H9 (cell line): ENCODE measurements at regions not wholly inside any gene's neighbourhood (a gene's known extent, or its start where the extent isn't known, plus 50 kb on each side); places are given as distances from the start of the nearest gene placed in this dataset.

Source experiments
- DNase-seq: peaks from one replicate; pipeline ENCODE4 v3.0.0-alpha.2; 2017
- H2AFZ ChIP-seq: one replicate; pipeline ENCODE4 v1.6.1; 2013; ENCODE audit warnings: mild to moderate bottlenecking, low read length, control low read depth, moderate library complexity
- H2AK5ac ChIP-seq: 2 replicates; pipeline ENCODE4 v1.6.1; 2013; ENCODE audit warnings: low read length, control low read depth, mixed read lengths; ENCODE audit not compliant: insufficient read length
- H2BK120ac ChIP-seq: one replicate; pipeline ENCODE4 v1.6.1; 2013; ENCODE audit warnings: low read depth, mild to moderate bottlenecking, low read length, control low read depth, inconsistent platforms; ENCODE audit not compliant: poor library complexity, severe bottlenecking
- H2BK12ac ChIP-seq: 2 replicates; pipeline ENCODE4 v1.6.1; 2013; ENCODE audit warnings: low read length, control low read depth, mixed read lengths, low read depth; ENCODE audit not compliant: insufficient read length
- H2BK15ac ChIP-seq: 2 replicates; pipeline ENCODE4 v1.6.1; 2013; ENCODE audit warnings: low read depth, low read length, control low read depth
- H2BK20ac ChIP-seq: one replicate; pipeline ENCODE4 v1.6.1; 2013; ENCODE audit warnings: low read depth, mild to moderate bottlenecking, low read length, control low read depth, inconsistent platforms; ENCODE audit not compliant: poor library complexity, severe bottlenecking
- H2BK5ac ChIP-seq: 2 replicates; pipeline ENCODE4 v1.6.1; 2013; ENCODE audit warnings: low read length, control low read depth, mixed read lengths; ENCODE audit not compliant: insufficient read length
- H3K14ac ChIP-seq: 2 replicates; pipeline ENCODE4 v1.6.1; 2013; ENCODE audit warnings: low read length, control low read depth; ENCODE audit not compliant: insufficient read depth
- H3K18ac ChIP-seq: 2 replicates; pipeline ENCODE4 v1.6.1; 2013; ENCODE audit warnings: low read depth, mild to moderate bottlenecking, mixed read lengths, low read length, control low read depth; ENCODE audit not compliant: insufficient read length
- H3K23ac ChIP-seq: 2 replicates; pipeline ENCODE4 v1.6.1; 2013; ENCODE audit warnings: low read length, control low read depth, mixed read lengths, low read depth; ENCODE audit not compliant: insufficient read length
- H3K23me2 ChIP-seq: 2 replicates; pipeline ENCODE4 v1.6.1; 2013; ENCODE audit warnings: low read depth, mild to moderate bottlenecking, mixed read lengths, low read length, control low read depth; ENCODE audit not compliant: insufficient read length, poor library complexity, severe bottlenecking
- H3K27ac ChIP-seq: 2 replicates; pipeline ENCODE4 v1.5.1; 2013; ENCODE audit warnings: low read length, control low read depth, mixed read lengths, low read depth; ENCODE audit not compliant: insufficient read length
- H3K27me3 ChIP-seq: 2 replicates; pipeline ENCODE4 v1.6.1; 2013; ENCODE audit warnings: low read length, control low read depth, inconsistent platforms; ENCODE audit not compliant: insufficient read depth
- H3K4ac ChIP-seq: 2 replicates; pipeline ENCODE4 v1.6.1; 2013; ENCODE audit warnings: low read depth, mild to moderate bottlenecking, control low read depth, inconsistent platforms, low read length, moderate library complexity
- H3K4me1 ChIP-seq: 2 replicates; pipeline ENCODE4 v1.6.1; 2013; ENCODE audit warnings: low read length, control low read depth, inconsistent platforms; ENCODE audit not compliant: insufficient read depth
- H3K4me2 ChIP-seq: 2 replicates; pipeline ENCODE4 v1.6.1; 2013; ENCODE audit warnings: low read length, control low read depth, mixed read lengths; ENCODE audit not compliant: insufficient read length, insufficient read depth
- H3K56ac ChIP-seq: 2 replicates; pipeline ENCODE4 v1.6.1; 2013; ENCODE audit warnings: low read depth, mild to moderate bottlenecking, mixed read lengths, low read length, control low read depth; ENCODE audit not compliant: insufficient read length
- H3K79me1 ChIP-seq: 2 replicates; pipeline ENCODE4 v1.6.1; 2013; ENCODE audit warnings: low read depth, mild to moderate bottlenecking, moderate library complexity, low read length, control low read depth, inconsistent platforms; ENCODE audit not compliant: insufficient read depth, poor library complexity, severe bottlenecking
- H3K79me2 ChIP-seq: 2 replicates; pipeline ENCODE4 v1.6.1; 2013; ENCODE audit warnings: low read length, control low read depth, inconsistent platforms; ENCODE audit not compliant: insufficient read depth
- H3K9ac ChIP-seq: 2 replicates; pipeline ENCODE4 v1.6.1; 2013; ENCODE audit warnings: low read length, control low read depth, mixed read lengths; ENCODE audit not compliant: insufficient read length; ENCODE audit errors: extremely low read depth
- H3K9me3 ChIP-seq: one replicate; pipeline ENCODE4 v1.6.1; 2013; ENCODE audit warnings: low read depth, low read length, inconsistent platforms; ENCODE audit not compliant: control insufficient read depth
- H3T11ph ChIP-seq: one replicate; pipeline ENCODE4 v1.6.1; 2013; ENCODE audit warnings: mild to moderate bottlenecking, low read length, control low read depth, inconsistent platforms
- H4K20me1 ChIP-seq: one replicate; pipeline ENCODE4 v1.6.1; 2013; ENCODE audit not compliant: control insufficient read depth, insufficient read length, insufficient read depth
- H4K5ac ChIP-seq: 2 replicates; pipeline ENCODE4 v1.6.1; 2013; ENCODE audit warnings: low read depth, mild to moderate bottlenecking, mixed read lengths, low read length, control low read depth; ENCODE audit not compliant: insufficient read length
- H4K8ac ChIP-seq: replicated peaks from 2 replicates; pipeline ENCODE4 v1.6.1; 2013; ENCODE audit warnings: low read length, control low read depth, mixed read lengths, low read depth; ENCODE audit not compliant: insufficient read length
- H4K91ac ChIP-seq: 2 replicates; pipeline ENCODE4 v1.6.1; 2013; ENCODE audit warnings: low read depth, mild to moderate bottlenecking, moderate library complexity, mixed read lengths, low read length, control low read depth; ENCODE audit not compliant: insufficient read length
- H3K27ac Mint-ChIP-seq, 3 experiments: 2 replicates in 2 of 3; 3 replicates in 1 of 3; pipeline ENCODE4 v1.8.0; 2020 to 2021; ENCODE audit warnings: mixed read lengths in 3 of 3, mild to moderate bottlenecking in 1 of 3, moderate library complexity in 1 of 3
- H3K27me3 Mint-ChIP-seq: 2 replicates; pipeline ENCODE4 v1.8.0; 2021; ENCODE audit warnings: low read depth, mild to moderate bottlenecking, moderate library complexity, mixed read lengths
- H3K36me3 Mint-ChIP-seq, 3 experiments: 2 replicates in 2 of 3; 3 replicates in 1 of 3; pipeline ENCODE4 v1.8.0; 2020 to 2021; ENCODE audit warnings: low read depth in 3 of 3, mixed read lengths in 3 of 3; ENCODE audit not compliant: insufficient read depth in 1 of 3
- H3K4me1 Mint-ChIP-seq, 2 experiments: 2 replicates each; pipeline ENCODE4 v1.8.0; 2020; ENCODE audit warnings: mixed read lengths in 2 of 2
- H3K4me3 Mint-ChIP-seq, 2 experiments: 2 replicates in 1 of 2; 3 replicates in 1 of 2; pipeline ENCODE4 v1.8.0; 2020 to 2021; ENCODE audit warnings: mild to moderate bottlenecking in 2 of 2, mixed read lengths in 2 of 2, moderate library complexity in 1 of 2
- H3K9me3 Mint-ChIP-seq, 2 experiments: 2 replicates in 1 of 2; 3 replicates in 1 of 2; pipeline ENCODE4 v1.8.0; 2020; ENCODE audit warnings: mild to moderate bottlenecking in 2 of 2, mixed read lengths in 2 of 2, moderate library complexity in 1 of 2
- WGBS: extraction: QIAGEN DNeasy Blood & Tissue Kit; methylation state at CpG from one replicate; pipeline ENCODE4 v1.1.7; 2013; ENCODE audit warnings: missing lambda C conversion rate, low lambda C conversion rate, mixed read lengths; ENCODE audit not compliant: insufficient read length; ENCODE audit errors: extremely low coverage; 5-methylcytosine and 5-hydroxymethylcytosine counted together
- TF ChIP-seq, protein P1 (sequence below): fragments of 200-600 bp; sonication (generic); conservative IDR thresholded peaks from 3 replicates; pipeline ENCODE4 v1.8.0; 2021; ENCODE audit warnings: antibody characterized with exemption, mild to moderate bottlenecking

DNA sequence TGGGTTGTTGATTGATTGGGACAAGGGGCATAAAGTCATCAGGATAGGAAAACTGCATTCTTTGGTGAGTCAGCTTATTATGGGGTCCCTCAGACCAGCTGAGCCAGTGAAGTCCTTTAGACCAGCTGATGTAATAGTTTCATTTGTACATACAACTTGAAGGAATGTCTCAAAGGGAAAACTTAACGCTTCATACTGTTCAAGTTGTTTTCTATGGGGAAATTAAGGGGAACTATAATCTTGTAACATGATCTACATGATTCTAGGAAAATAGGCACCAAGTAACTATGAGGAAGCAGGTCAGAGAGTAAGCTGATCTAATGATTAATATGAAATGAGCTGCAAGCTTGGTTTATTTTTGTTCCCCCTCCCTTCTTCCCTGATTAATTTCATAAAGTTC lies 175.1 kb upstream of the GRID2 start:
- Mint-ChIP-seq H3K27ac (no peak overlapping the region), H3K36me3 (no peaks in the 10 kb centered on the region), H3K4me1 (no peaks in the 10 kb centered on the region), H3K27me3 (no peaks in the 10 kb centered on the region), H3K9me3 (peaks cover 0 to 2% of the 10 kb centered on the region in 2 experiments; a peak in 2 of 5 replicates), H3K4me3 (no peak overlapping the region)
- Histone ChIP-seq H2BK20ac (no peak overlapping the region), H3K14ac (no peak overlapping the region), H3K27ac (no peak overlapping the region), H4K8ac (no peak overlapping the region), H3K4me2 (no peak overlapping the region), H3K27me3 (no peaks in the 10 kb centered on the region), H4K91ac (no peak overlapping the region), H3K4me1 (no peaks in the 10 kb centered on the region), H2BK15ac (no peak overlapping the region), H3K79me1 (no peaks in the 10 kb centered on the region), H3K9ac (no peak overlapping the region), H3K23me2 (no peaks in the 10 kb centered on the region), H2BK120ac (no peak overlapping the region), H4K20me1 (no peaks in the 10 kb centered on the region), H3K18ac (no peak overlapping the region), H3K4ac (no peak overlapping the region), H3K56ac (no peak overlapping the region), H3K9me3 (no peaks in the 10 kb centered on the region), H2BK5ac (no peak overlapping the region), H3T11ph (no peak overlapping the region), H2BK12ac (no peak overlapping the region), H3K79me2 (no peaks in the 10 kb centered on the region), H3K23ac (no peak overlapping the region), H4K5ac (no peak overlapping the region), H2AFZ (no peak overlapping the region), H2AK5ac (no peak overlapping the region)
- no peak for DNase-seq
- no CpG with 5 or more reads among the region's 1 CpG for WGBS
- TF ChIP-seq, protein P1, sequence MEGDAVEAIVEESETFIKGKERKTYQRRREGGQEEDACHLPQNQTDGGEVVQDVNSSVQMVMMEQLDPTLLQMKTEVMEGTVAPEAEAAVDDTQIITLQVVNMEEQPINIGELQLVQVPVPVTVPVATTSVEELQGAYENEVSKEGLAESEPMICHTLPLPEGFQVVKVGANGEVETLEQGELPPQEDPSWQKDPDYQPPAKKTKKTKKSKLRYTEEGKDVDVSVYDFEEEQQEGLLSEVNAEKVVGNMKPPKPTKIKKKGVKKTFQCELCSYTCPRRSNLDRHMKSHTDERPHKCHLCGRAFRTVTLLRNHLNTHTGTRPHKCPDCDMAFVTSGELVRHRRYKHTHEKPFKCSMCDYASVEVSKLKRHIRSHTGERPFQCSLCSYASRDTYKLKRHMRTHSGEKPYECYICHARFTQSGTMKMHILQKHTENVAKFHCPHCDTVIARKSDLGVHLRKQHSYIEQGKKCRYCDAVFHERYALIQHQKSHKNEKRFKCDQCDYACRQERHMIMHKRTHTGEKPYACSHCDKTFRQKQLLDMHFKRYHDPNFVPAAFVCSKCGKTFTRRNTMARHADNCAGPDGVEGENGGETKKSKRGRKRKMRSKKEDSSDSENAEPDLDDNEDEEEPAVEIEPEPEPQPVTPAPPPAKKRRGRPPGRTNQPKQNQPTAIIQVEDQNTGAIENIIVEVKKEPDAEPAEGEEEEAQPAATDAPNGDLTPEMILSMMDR = no peak
